HepG2 (cell line): ENCODE measurements at regions not wholly inside any gene's neighbourhood (a gene's known extent, or its start where the extent isn't known, plus 50 kb on each side); places are given as distances from the start of the nearest gene placed in this dataset.

ENCODE experiments used
- ATAC-seq: fragments of 200-7000 bp; cut with Tn5 transposase; 3 replicates; pipeline ENCODE4 v1.9.1; 2020; ENCODE audit warnings: mild to moderate bottlenecking, moderate library complexity
- BruUV-seq: library from RNA; stranded (reverse); fragments of 400-500 nt; replicated peaks from 2 replicates; lab custom pipeline; 2021; lab: Mats Ljungman, UMichigan
- CTCF ChIA-PET: fragments of 300-600 bp; formaldehyde crosslinking; extraction: SDS; loops from one replicate; lab custom pipeline; 2021; ENCODE audit warnings: low total read pairs, inconsistent platforms, low intra/inter-chr PET ratio; lab: Yijun Ruan, JAX
- POLR2A ChIA-PET: fragments of 350-600 bp; sonication (Branson Sonifier 250); formaldehyde crosslinking; loops from one replicate; lab custom pipeline; 2020; ENCODE audit warnings: antibody characterized with exemption, inconsistent platforms; lab: Yijun Ruan, JAX
- DNase-seq: peaks from one replicate; pipeline ENCODE4 v3.0.0-alpha.2; 2015; ENCODE audit warnings: low spot score
- FAIRE-seq: peaks from 3 replicates; lab custom pipeline; 2011; peaks lifted over from hg19 to GRCh38; lab: Jason Lieb, UNC
- H2AFZ ChIP-seq: one replicate; pipeline ENCODE4 v1.6.1; 2011; ENCODE audit warnings: low read length, inconsistent platforms
- H3K27ac ChIP-seq: fragments of 300-600 bp; 3 replicates; pipeline ENCODE4 v1.8.0; 2011; ENCODE audit warnings: mixed run types, mild to moderate bottlenecking, mixed read lengths, low read length, inconsistent platforms; ENCODE audit not compliant: insufficient read depth; ENCODE audit errors: extremely low read length
- H3K27me3 ChIP-seq, 2 experiments: fragments of 200-600 bp in 1 of 2; 2 replicates in 1 of 2; 3 replicates in 1 of 2; pipeline versions ENCODE4 v1.6.0 to v1.8.0; 2011; ENCODE audit warnings: low read length in 2 of 2, mild to moderate bottlenecking in 2 of 2, moderate library complexity in 2 of 2, inconsistent platforms in 1 of 2; ENCODE audit not compliant: insufficient read depth in 2 of 2, control insufficient read depth in 1 of 2
- H3K36me3 ChIP-seq, 2 experiments: fragments of 200-600 bp in 1 of 2; replicated peaks in 1 of 2; 2 replicates in 1 of 2; 3 replicates in 1 of 2; pipeline versions ENCODE4 v1.5.1 to v1.8.0; 2011; ENCODE audit warnings: low read length in 2 of 2, inconsistent platforms in 1 of 2; ENCODE audit not compliant: insufficient read depth in 2 of 2, control insufficient read depth in 1 of 2
- H3K4me1 ChIP-seq: 2 replicates; pipeline ENCODE4 v1.5.1; 2012; ENCODE audit warnings: low read length, inconsistent platforms; ENCODE audit not compliant: insufficient read depth
- H3K4me2 ChIP-seq: 2 replicates; pipeline ENCODE4 v1.6.0; 2011; ENCODE audit warnings: low read depth, low read length, inconsistent platforms
- H3K4me3 ChIP-seq, 3 experiments: fragments of 200-600 bp in 1 of 3; sonication (generic), shearing (Covaris generic) in 1 of 3; replicated peaks in 1 of 3; 2 replicates each; pipeline ENCODE4 v1.5.1; 2011 to 2016; ENCODE audit warnings: low read length in 3 of 3, inconsistent platforms in 2 of 3, low read depth in 2 of 3, mild to moderate bottlenecking in 2 of 3, control low read depth in 1 of 3, mixed read lengths in 1 of 3; ENCODE audit not compliant: insufficient read depth in 1 of 3
- H3K79me2 ChIP-seq: one replicate; pipeline ENCODE4 v1.6.1; 2011; ENCODE audit warnings: low read length, inconsistent platforms; ENCODE audit not compliant: insufficient read depth
- H3K9ac ChIP-seq: 2 replicates; pipeline ENCODE4 v1.6.0; 2011; ENCODE audit warnings: mild to moderate bottlenecking, low read depth, low read length, inconsistent platforms; ENCODE audit not compliant: insufficient read depth
- H3K9me3 ChIP-seq: 2 replicates; pipeline ENCODE4 v1.5.1; 2012; ENCODE audit warnings: mild to moderate bottlenecking, low read length
- H4K20me1 ChIP-seq: 2 replicates; pipeline ENCODE4 v1.6.0; 2011; ENCODE audit warnings: inconsistent platforms, mild to moderate bottlenecking, low read length, moderate library complexity; ENCODE audit not compliant: insufficient read depth
- AKNA ChIP-seq: sonication (generic); formaldehyde crosslinking; IDR thresholded peaks from 2 replicates; pipeline ENCODE4 v1.4.0; 2020; ENCODE audit warnings: missing genetic modification reagents, borderline replicate concordance
- ATF3 ChIP-seq: sonication (generic); formaldehyde crosslinking; IDR thresholded peaks from 2 replicates; pipeline ENCODE4 v1.4.0; 2020; ENCODE audit warnings: missing genetic modification reagents
- ATRX ChIP-seq: sonication (generic); formaldehyde crosslinking; IDR thresholded peaks from 2 replicates; pipeline ENCODE4 v1.4.0; 2020; ENCODE audit warnings: missing genetic modification reagents, borderline replicate concordance
- CHD2 ChIP-seq: IDR thresholded peaks from 2 replicates; pipeline ENCODE4 v1.6.1; 2011; ENCODE audit warnings: low read depth, low read length, improper control_type of control experiment
- MBD4 ChIP-seq: IDR thresholded peaks from 2 replicates; pipeline ENCODE4 v1.6.1; 2012; ENCODE audit warnings: low read length, inconsistent platforms, borderline replicate concordance
- MXD4 ChIP-seq: IDR thresholded peaks from 2 replicates; pipeline ENCODE4 v1.6.1; 2016; ENCODE audit warnings: mild to moderate bottlenecking, missing biosample characterization, missing genetic modification reagents
- POLR2G ChIP-seq: fragments of 200-400 bp; formaldehyde crosslinking; IDR thresholded peaks from 2 replicates; pipeline ENCODE4 v1.6.1; 2018; ENCODE audit warnings: mild to moderate bottlenecking, low read depth, low read length, moderate library complexity
- RXRB ChIP-seq: IDR thresholded peaks from 2 replicates; pipeline ENCODE4 v1.6.1; 2016; ENCODE audit warnings: borderline replicate concordance, missing genetic modification reagents, missing compliant biosample characterization
- SNAPC2 ChIP-seq: sonication (generic); formaldehyde crosslinking; IDR thresholded peaks from 2 replicates; pipeline ENCODE4 v1.8.1; 2022; ENCODE audit warnings: mild to moderate bottlenecking, missing genetic modification reagents
- TIGD3 ChIP-seq: sonication (generic); formaldehyde crosslinking; IDR thresholded peaks from 2 replicates; pipeline ENCODE4 v1.5.1; 2020; ENCODE audit warnings: mild to moderate bottlenecking, missing genetic modification reagents, borderline replicate concordance
- ZBTB2 ChIP-seq: sonication (generic); formaldehyde crosslinking; IDR thresholded peaks from 2 replicates; pipeline ENCODE4 v1.8.0; 2022; ENCODE audit warnings: low read depth, missing genetic modification reagents
- ZBTB46 ChIP-seq: sonication (generic); formaldehyde crosslinking; IDR thresholded peaks from 2 replicates; pipeline ENCODE4 v1.4.0; 2020; ENCODE audit warnings: mild to moderate bottlenecking, missing genetic modification reagents, borderline replicate concordance
- ZNF225 ChIP-seq: sonication (generic); formaldehyde crosslinking; IDR thresholded peaks from 2 replicates; pipeline ENCODE4 v1.4.0; 2020; ENCODE audit warnings: mild to moderate bottlenecking, missing genetic modification reagents
- ZNF256 ChIP-seq: sonication (generic); formaldehyde crosslinking; conservative IDR thresholded peaks from 2 replicates; pipeline ENCODE4 v1.4.0; 2020; ENCODE audit warnings: missing genetic modification reagents
- WGBS: methylation state at CpG from one replicate; pipeline ENCODE4 v1.1.6; 2017; ENCODE audit warnings: low lambda C conversion rate; 5-methylcytosine and 5-hydroxymethylcytosine counted together
- in situ Hi-C: cut with HindIII; loops from 2 replicates; pipeline ENCODE4 v1.10.0; 2017; ENCODE audit warnings: low pct_unique_long_range_greater_than_20kb; ENCODE audit not compliant: extremely low pct_ligation_motif_present
- intact Hi-C: fragments of 100-400 bp; cut with micrococcal nuclease; formaldehyde crosslinking; loops from one replicate; pipeline ENCODE4 v1.10.0; 2022; ENCODE audit not compliant: unreplicated experiment

GRCh38 chr12:97982684-97983083 is 520.1 kb downstream of the RMST start:
- no peaks in the 10 kb centered on the region for H3K79me2 ChIP-seq
- H3K9ac ChIP-seq = no peak overlapping the region
- TF ChIP-seq MXD4 (no peak), POLR2G (no peak), MBD4 (no peak), CHD2 (no peak), ATRX (CRISPR knock-in tag) (no peak), RXRB (CRISPR knock-in tag) (no peak), ATF3 (CRISPR knock-in tag) (no peak), ZNF225 (no peak), TIGD3 (CRISPR knock-in tag) (no peak), SNAPC2 (CRISPR knock-in tag) (no peak), ZNF256 (no peak), AKNA (CRISPR knock-in tag) (no peak), ZBTB46 (no peak), ZBTB2 (CRISPR knock-in tag) (no peak)
- FAIRE-seq (no peak), ATAC-seq (no peak), DNase-seq (no peak)
- H3K4me1 ChIP-seq = no peaks in the 10 kb centered on the region
- no peaks in the 10 kb centered on the region for H3K36me3 ChIP-seq
- H2AFZ ChIP-seq = no peak overlapping the region
- POLR2A ChIA-PET = no interaction called here
- no TSS peak for BruUV-seq
- intact Hi-C loops (no loop called here), in situ Hi-C loops (no loop called here)
- CTCF ChIA-PET = no interaction called here
- H3K4me3 ChIP-seq = no peak overlapping the region
- no peak overlapping the region for H3K4me2 ChIP-seq
- H3K27me3 ChIP-seq = no peaks in the 10 kb centered on the region
- H4K20me1 ChIP-seq = no peaks in the 10 kb centered on the region
- 22% methylated on average over 3 of the region's 3 CpGs for WGBS
- no peak overlapping the region for H3K27ac ChIP-seq
- no peaks in the 10 kb centered on the region for H3K9me3 ChIP-seq
